HEK293 (cell line): ENCODE measurements at regions not wholly inside any gene's neighbourhood (a gene's known extent, or its start where the extent isn't known, plus 50 kb on each side); places are given as distances from the start of the nearest gene placed in this dataset.
A peak's percentile ranks its signal among the peaks of the same experiment; 100 is the strongest.

ENCODE experiments used
- CTCF ChIA-PET: fragments of 350-600 bp; formaldehyde crosslinking; extraction: SDS; loops from one replicate; lab custom pipeline; 2021; ENCODE audit warnings: antibody characterized with exemption; lab: Yijun Ruan, JAX
- POLR2A ChIA-PET: fragments of 300-600 bp; formaldehyde crosslinking; extraction: SDS; loops from one replicate; lab custom pipeline; 2020; ENCODE audit warnings: antibody characterized with exemption, inconsistent platforms; lab: Yijun Ruan, JAX
- H3K27ac ChIP-seq: fragments of 200-500 bp; sonication (Bioruptor generic); 2 replicates; pipeline ENCODE4 v1.5.1; 2014; ENCODE audit warnings: low read depth, low read length, control low read depth, inconsistent platforms; ENCODE audit errors: extremely low read depth
- H3K36me3 ChIP-seq, 2 experiments: fragments of 200-500 bp in 1 of 2; sonication (Bioruptor generic) in 1 of 2; 1 replicate in 1 of 2; 2 replicates in 1 of 2; pipeline ENCODE4 v1.5.1; 2014 to 2017; ENCODE audit warnings: inconsistent platforms in 2 of 2, low read length in 2 of 2; ENCODE audit not compliant: control insufficient read depth in 2 of 2, insufficient read depth in 1 of 2
- H3K4me1 ChIP-seq: fragments of 200-500 bp; sonication (Bioruptor generic); 2 replicates; pipeline ENCODE4 v1.5.1; 2014; ENCODE audit warnings: mild to moderate bottlenecking, low read length, inconsistent platforms; ENCODE audit not compliant: control insufficient read depth, insufficient read depth
- H3K4me3 ChIP-seq: 2 replicates; pipeline ENCODE4 v1.5.1; 2011; ENCODE audit warnings: low read depth, mild to moderate bottlenecking, control low read depth, low read length, moderate library complexity
- H3K9me3 ChIP-seq: fragments of 200-500 bp; sonication (Bioruptor generic); 2 replicates; pipeline ENCODE4 v1.5.1; 2014; ENCODE audit warnings: low read depth, low read length, inconsistent platforms; ENCODE audit not compliant: control insufficient read depth, insufficient read depth
- GFI1B ChIP-seq: fragments of 450-650 bp; formaldehyde crosslinking; IDR thresholded peaks from 2 replicates; pipeline ENCODE4 v1.5.1; 2016; ENCODE audit warnings: missing biosample characterization, missing genetic modification characterization
- KLF1 ChIP-seq: fragments of 450-650 bp; formaldehyde crosslinking; IDR thresholded peaks from 2 replicates; pipeline ENCODE4 v1.5.1; 2016; ENCODE audit warnings: missing biosample characterization, missing genetic modification characterization
- ZBTB11 ChIP-seq: fragments of 450-650 bp; formaldehyde crosslinking; conservative IDR thresholded peaks from 2 replicates; pipeline ENCODE4 v1.5.1; 2016; ENCODE audit warnings: low read depth, missing biosample characterization, missing genetic modification characterization
- ZBTB44 ChIP-seq: fragments of 450-650 bp; IDR thresholded peaks from 2 replicates; pipeline ENCODE4 v1.5.1; 2018; ENCODE audit warnings: missing biosample characterization, mild to moderate bottlenecking, missing genetic modification characterization
- ZNF114 ChIP-seq: fragments of 450-650 bp; formaldehyde crosslinking; IDR thresholded peaks from 2 replicates; pipeline ENCODE4 v1.5.0; 2017; ENCODE audit warnings: missing biosample characterization, missing genetic modification characterization
- ZNF19 ChIP-seq: fragments of 450-650 bp; formaldehyde crosslinking; IDR thresholded peaks from 2 replicates; pipeline ENCODE4; 2016; ENCODE audit warnings: missing biosample characterization, missing genetic modification characterization, low read depth
- ZNF239 ChIP-seq: fragments of 450-650 bp; formaldehyde crosslinking; IDR thresholded peaks from 2 replicates; pipeline ENCODE4 v1.5.1; 2016; ENCODE audit warnings: missing biosample characterization, missing genetic modification characterization
- ZNF341 ChIP-seq: fragments of 450-650 bp; formaldehyde crosslinking; IDR thresholded peaks from 2 replicates; pipeline ENCODE4; 2016; ENCODE audit warnings: low read depth, missing biosample characterization, missing genetic modification characterization
- ZNF350 ChIP-seq: fragments of 450-650 bp; formaldehyde crosslinking; IDR thresholded peaks from 2 replicates; pipeline ENCODE4 v1.5.0; 2017; ENCODE audit warnings: missing biosample characterization, mild to moderate bottlenecking, missing genetic modification characterization
- ZNF391 ChIP-seq: fragments of 450-650 bp; formaldehyde crosslinking; IDR thresholded peaks from 2 replicates; pipeline ENCODE4 v1.5.1; 2016; ENCODE audit warnings: low read depth, missing biosample characterization, missing genetic modification characterization, borderline replicate concordance
- ZNF394 ChIP-seq: fragments of 450-650 bp; formaldehyde crosslinking; IDR thresholded peaks from 2 replicates; pipeline ENCODE4 v1.5.1; 2016; ENCODE audit warnings: missing biosample characterization, missing genetic modification characterization, mild to moderate bottlenecking, moderate library complexity, borderline replicate concordance
- ZNF544 ChIP-seq: fragments of 450-650 bp; formaldehyde crosslinking; IDR thresholded peaks from 2 replicates; pipeline ENCODE4 v1.5.0; 2017; ENCODE audit warnings: missing biosample characterization, missing genetic modification characterization
- ZNF548 ChIP-seq: fragments of 450-650 bp; formaldehyde crosslinking; IDR thresholded peaks from 2 replicates; pipeline ENCODE4 v1.5.1; 2016; ENCODE audit warnings: missing biosample characterization, missing genetic modification characterization
- ZNF571 ChIP-seq: fragments of 450-650 bp; formaldehyde crosslinking; IDR thresholded peaks from 2 replicates; pipeline ENCODE4 v1.5.0; 2017; ENCODE audit warnings: missing biosample characterization, missing genetic modification characterization
- ZNF596 ChIP-seq: fragments of 450-650 bp; IDR thresholded peaks from 2 replicates; pipeline ENCODE4 v1.5.0; 2018; ENCODE audit warnings: missing biosample characterization, mild to moderate bottlenecking, missing genetic modification characterization, moderate library complexity
- ZNF660 ChIP-seq: fragments of 450-650 bp; IDR thresholded peaks from 2 replicates; pipeline ENCODE4 v1.5.1; 2018; ENCODE audit warnings: missing biosample characterization, mild to moderate bottlenecking, missing genetic modification characterization
- ZNF785 ChIP-seq: fragments of 450-650 bp; formaldehyde crosslinking; IDR thresholded peaks from 2 replicates; pipeline ENCODE4 v1.5.1; 2016; ENCODE audit warnings: missing biosample characterization, missing genetic modification characterization
- ZNF843 ChIP-seq: fragments of 450-650 bp; formaldehyde crosslinking; IDR thresholded peaks from 2 replicates; pipeline ENCODE4 v1.5.1; 2016; ENCODE audit warnings: missing biosample characterization, missing genetic modification characterization
- ZSCAN18 ChIP-seq: fragments of 450-650 bp; formaldehyde crosslinking; IDR thresholded peaks from 2 replicates; pipeline ENCODE4 v1.5.1; 2016; ENCODE audit warnings: missing biosample characterization, missing genetic modification characterization
- TF ChIP-seq, protein P1 (sequence below): fragments of 450-650 bp; formaldehyde crosslinking; IDR thresholded peaks from 2 replicates; pipeline ENCODE4 v1.5.1; 2016; ENCODE audit warnings: missing biosample characterization, missing genetic modification characterization

DNA sequence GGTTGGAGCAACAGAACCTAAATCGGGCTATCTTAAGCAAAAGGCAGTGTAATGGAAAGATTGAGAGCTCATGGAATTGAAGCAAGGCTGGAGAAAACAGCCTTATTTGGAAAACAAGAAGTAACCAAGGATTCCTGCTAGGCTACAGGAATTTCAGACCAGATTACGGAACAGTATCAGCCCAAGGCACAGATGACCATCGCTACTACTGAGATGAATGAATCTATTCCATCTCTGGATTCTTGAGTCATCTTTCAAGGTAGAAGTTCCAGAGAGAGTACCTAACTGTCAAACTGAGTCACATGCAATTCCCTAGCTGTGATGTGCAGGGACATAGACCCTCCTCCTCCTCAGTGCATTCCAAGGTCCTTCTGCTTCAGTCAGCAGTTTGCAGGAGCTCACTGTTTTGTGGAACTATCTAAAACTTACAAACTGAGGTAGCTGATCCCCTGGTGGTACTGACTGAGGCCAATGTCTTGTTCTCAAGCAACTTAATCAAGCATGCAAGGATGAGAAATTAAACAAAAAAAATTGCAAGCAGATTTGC lies 62.0 kb upstream of the SMLR1 start:
- ChIA-PET CTCF (no interaction called here), POLR2A (no interaction called here)
- Histone ChIP-seq H3K36me3 (no peaks in the 10 kb centered on the region), H3K4me3 (no peak overlapping the region), H3K9me3 (no peaks in the 10 kb centered on the region), H3K27ac (no peak overlapping the region), H3K4me1 (no peaks in the 10 kb centered on the region)
- no peak for TF ChIP-seq ZNF660 (tag by site-specific recombination)
- TF ChIP-seq ZSCAN18 (tag by site-specific recombination), result no peak
- TF ChIP-seq ZNF571, result no peak
- no peak for TF ChIP-seq ZNF19 (tag by site-specific recombination)
- TF ChIP-seq ZNF843, result no peak
- TF ChIP-seq, all 188 proteins: peak for 0

- Histone ChIP-seq H3K4me3 (no peak overlapping the region), H3K9me3 (no peaks in the 10 kb centered on the region), H3K4me1 (no peaks in the 10 kb centered on the region), H3K27ac (no peak overlapping the region), H3K36me3 (no peaks in the 10 kb centered on the region)
- ChIA-PET POLR2A (no interaction called here), CTCF (interaction anchor here (0.6 to 0.8 kb wide), 2 partner anchors 747 to 862 kb away, joined by 3 read pairs; partner anchors contain the start of gene MED23)
- TF ChIP-seq ZNF544 (tag by site-specific recombination) (no peak), ZNF350 (0 out of 2 replicates have a peak, but pooled peaks have one; percentile 27)
These were observed 60.7 kb upstream of the SMLR1 start for GRCh38 chr6:130766239-130767144.

DNA sequence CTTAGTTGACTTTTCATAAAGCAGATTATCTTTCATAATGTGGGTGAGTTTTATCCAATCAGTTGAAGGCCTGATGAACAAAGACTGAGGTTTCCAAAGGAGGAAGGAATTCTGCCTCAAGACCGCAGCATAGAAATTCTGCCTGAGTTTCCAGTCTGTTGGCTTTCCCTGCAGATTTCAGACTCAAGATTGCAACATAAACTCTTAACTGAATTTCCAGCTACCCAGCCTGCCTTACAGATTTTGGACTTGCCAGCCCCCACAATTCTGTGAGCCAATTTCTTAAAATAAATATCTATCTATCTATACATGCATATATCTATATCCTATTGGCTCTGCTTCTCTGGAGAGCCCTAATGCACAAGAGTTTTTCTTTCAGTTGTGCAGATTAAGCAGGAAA lies 57.3 kb upstream of the SMLR1 start:
- TF ChIP-seq KLF1, result no peak
- TF ChIP-seq ZNF548 (tag by site-specific recombination), result no peak
- TF ChIP-seq ZBTB44 (tag by site-specific recombination), result no peak
- no peak for TF ChIP-seq ZNF394 (tag by site-specific recombination)
- TF ChIP-seq ZNF391, result no peak
- TF ChIP-seq ZNF341 (tag by site-specific recombination), result no peak
- TF ChIP-seq ZNF114 (tag by site-specific recombination), result no peak
- TF ChIP-seq, protein P1, sequence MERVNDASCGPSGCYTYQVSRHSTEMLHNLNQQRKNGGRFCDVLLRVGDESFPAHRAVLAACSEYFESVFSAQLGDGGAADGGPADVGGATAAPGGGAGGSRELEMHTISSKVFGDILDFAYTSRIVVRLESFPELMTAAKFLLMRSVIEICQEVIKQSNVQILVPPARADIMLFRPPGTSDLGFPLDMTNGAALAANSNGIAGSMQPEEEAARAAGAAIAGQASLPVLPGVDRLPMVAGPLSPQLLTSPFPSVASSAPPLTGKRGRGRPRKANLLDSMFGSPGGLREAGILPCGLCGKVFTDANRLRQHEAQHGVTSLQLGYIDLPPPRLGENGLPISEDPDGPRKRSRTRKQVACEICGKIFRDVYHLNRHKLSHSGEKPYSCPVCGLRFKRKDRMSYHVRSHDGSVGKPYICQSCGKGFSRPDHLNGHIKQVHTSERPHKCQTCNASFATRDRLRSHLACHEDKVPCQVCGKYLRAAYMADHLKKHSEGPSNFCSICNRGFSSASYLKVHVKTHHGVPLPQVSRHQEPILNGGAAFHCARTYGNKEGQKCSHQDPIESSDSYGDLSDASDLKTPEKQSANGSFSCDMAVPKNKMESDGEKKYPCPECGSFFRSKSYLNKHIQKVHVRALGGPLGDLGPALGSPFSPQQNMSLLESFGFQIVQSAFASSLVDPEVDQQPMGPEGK (tag by site-specific recombination), result no peak
- TF ChIP-seq ZNF239, result no peak
- no peak for TF ChIP-seq ZNF785 (tag by site-specific recombination)
- no peak for TF ChIP-seq ZNF596
- no peak for TF ChIP-seq GFI1B
- TF ChIP-seq ZBTB11 (tag by site-specific recombination), result no peak
- TF ChIP-seq, all 188 proteins: peak for 0
- Histone ChIP-seq H3K4me3 (no peak overlapping the region), H3K4me1 (no peaks in the 10 kb centered on the region), H3K27ac (no peak overlapping the region), H3K36me3 (no peaks in the 10 kb centered on the region), H3K9me3 (no peaks in the 10 kb centered on the region)
- POLR2A ChIA-PET, result no interaction called here
- CTCF ChIA-PET, result interaction anchor here (0.7 kb wide), 1 partner anchor 614 kb away, joined by 4 read pairs; no protein-coding TSS in a partner anchor
